ENCODE measurements at regions not wholly inside any gene's neighbourhood (a gene's known extent, or its start where the extent isn't known, plus 50 kb on each side); places are given as distances from the start of the nearest gene placed in this dataset. TPM values are rescaled to one million over a fixed set of nuclear protein-coding genes. Genes with fewer than 3 reads are reported as not detected.

GRCh38 chr13:70189981-70190380, 81.7 kb upstream of the KLHL1 start:
- Histone ChIP-seq H3K9me3 (ENCODE audit: control insufficient read depth, low read length) (peaks cover 6% of the 10 kb centered on the region), H3K79me1 (replicated peaks; ENCODE audit: low read length, poor library complexity, severe bottlenecking) (no peaks in the 10 kb centered on the region), H4K8ac (ENCODE audit: low read length) (no peak overlapping the region), H3K18ac (ENCODE audit: low read depth in 1 of 2, low read length in 2 of 2) (peak overlapping the region in 1 of 2 experiments; percentile 12), H2BK5ac (ENCODE audit: low read depth, low read length, poor library complexity, severe bottlenecking) (peak overlapping the region; percentile 31), H3K27me3 (ENCODE audit: control insufficient read depth in 1 of 2, insufficient read depth in 1 of 2, low read length in 2 of 2) (no peaks in the 10 kb centered on the region), H3K9ac (ENCODE audit: low read length) (no peak overlapping the region), H3K36me3 (ENCODE audit: control insufficient read depth in 1 of 2, insufficient read depth in 2 of 2, low read depth in 1 of 2, low read length in 2 of 2) (no peaks in the 10 kb centered on the region), H3K4me1 (ENCODE audit: control insufficient read depth, insufficient read depth, low read depth, low read length) (no peaks in the 10 kb centered on the region), H3K14ac (ENCODE audit: low read length in 2 of 2) (no peak overlapping the region), H3K27ac (ENCODE audit: low read length, poor library complexity, severe bottlenecking) (no peak overlapping the region), H3K4ac (ENCODE audit: low read depth in 1 of 2, low read length in 2 of 2) (no peak overlapping the region), H3K4me2 (ENCODE audit: low read length, poor library complexity, severe bottlenecking) (no peak overlapping the region), H2AFZ (ENCODE audit: low read depth, low read length) (no peak overlapping the region), H3K23ac (ENCODE audit: low read length in 2 of 2) (no peak overlapping the region), H4K91ac (ENCODE audit: low read length) (no peak overlapping the region), H3K4me3 (ENCODE audit: insufficient read depth in 1 of 2, low read depth in 1 of 2, low read length in 2 of 2) (no peak overlapping the region), H2BK120ac (ENCODE audit: low read depth, low read length) (peak overlapping the region; percentile 34), H2BK12ac (ENCODE audit: low read length in 2 of 2) (no peak overlapping the region), H2BK15ac (ENCODE audit: low read depth, poor library complexity, severe bottlenecking) (no peak overlapping the region), H2AK5ac (ENCODE audit: low read length, severe bottlenecking) (no peak overlapping the region)
- no peak for DNase-seq
- 95% methylated on average over 1 of the region's 2 CpGs for WGBS

- Histone ChIP-seq H3K36me3 (ENCODE audit: control insufficient read depth in 1 of 2, insufficient read depth in 2 of 2, low read depth in 1 of 2, low read length in 2 of 2) (no peaks in the 10 kb centered on the region), H3K4ac (ENCODE audit: low read depth in 1 of 2, low read length in 2 of 2) (no peak overlapping the region), H3K4me2 (ENCODE audit: low read length, poor library complexity, severe bottlenecking) (no peak overlapping the region), H2AFZ (ENCODE audit: low read depth, low read length) (no peak overlapping the region), H2BK5ac (ENCODE audit: low read depth, low read length, poor library complexity, severe bottlenecking) (no peak overlapping the region), H3K9ac (ENCODE audit: low read length) (no peak overlapping the region), H3K27ac (ENCODE audit: low read length, poor library complexity, severe bottlenecking) (no peak overlapping the region), H3K4me3 (ENCODE audit: insufficient read depth in 1 of 2, low read depth in 1 of 2, low read length in 2 of 2) (no peak overlapping the region), H3K27me3 (ENCODE audit: control insufficient read depth in 1 of 2, insufficient read depth in 1 of 2, low read length in 2 of 2) (no peaks in the 10 kb centered on the region), H2BK15ac (ENCODE audit: low read depth, poor library complexity, severe bottlenecking) (no peak overlapping the region), H2BK12ac (ENCODE audit: low read length in 2 of 2) (no peak overlapping the region), H3K9me3 (ENCODE audit: control insufficient read depth, low read length) (peaks cover 6% of the 10 kb centered on the region), H3K79me1 (replicated peaks; ENCODE audit: low read length, poor library complexity, severe bottlenecking) (no peaks in the 10 kb centered on the region), H2BK120ac (ENCODE audit: low read depth, low read length) (no peak overlapping the region), H3K23ac (ENCODE audit: low read length in 2 of 2) (no peak overlapping the region), H4K8ac (ENCODE audit: low read length) (no peak overlapping the region), H4K91ac (ENCODE audit: low read length) (no peak overlapping the region), H3K4me1 (ENCODE audit: control insufficient read depth, insufficient read depth, low read depth, low read length) (no peaks in the 10 kb centered on the region), H2AK5ac (ENCODE audit: low read length, severe bottlenecking) (no peak overlapping the region), H3K18ac (ENCODE audit: low read depth in 1 of 2, low read length in 2 of 2) (no peak overlapping the region), H3K14ac (ENCODE audit: low read length in 2 of 2) (no peak overlapping the region)
- DNase-seq = no peak
- WGBS = 100% methylated on average over 1 of the region's 2 CpGs
These were observed 80.3 kb upstream of the KLHL1 start for GRCh38 chr13:70188567-70188966.

- Histone ChIP-seq H3K9ac (ENCODE audit: low read length) (no peak overlapping the region), H3K79me1 (replicated peaks; ENCODE audit: low read length, poor library complexity, severe bottlenecking) (no peaks in the 10 kb centered on the region), H2AFZ (ENCODE audit: low read depth, low read length) (peak overlapping the region; percentile 63), H3K23ac (ENCODE audit: low read length in 2 of 2) (no peak overlapping the region), H3K4me1 (ENCODE audit: control insufficient read depth, insufficient read depth, low read depth, low read length) (no peaks in the 10 kb centered on the region), H3K36me3 (ENCODE audit: control insufficient read depth in 1 of 2, insufficient read depth in 2 of 2, low read depth in 1 of 2, low read length in 2 of 2) (no peaks in the 10 kb centered on the region), H3K27me3 (ENCODE audit: control insufficient read depth in 1 of 2, insufficient read depth in 1 of 2, low read length in 2 of 2) (no peaks in the 10 kb centered on the region), H3K9me3 (ENCODE audit: control insufficient read depth, low read length) (no peaks in the 10 kb centered on the region), H3K4me2 (ENCODE audit: low read length, poor library complexity, severe bottlenecking) (no peak overlapping the region), H3K18ac (ENCODE audit: low read depth in 1 of 2, low read length in 2 of 2) (no peak overlapping the region), H2AK5ac (ENCODE audit: low read length, severe bottlenecking) (no peak overlapping the region), H4K91ac (ENCODE audit: low read length) (no peak overlapping the region), H3K14ac (ENCODE audit: low read length in 2 of 2) (no peak overlapping the region), H3K4ac (ENCODE audit: low read depth in 1 of 2, low read length in 2 of 2) (no peak overlapping the region), H2BK120ac (ENCODE audit: low read depth, low read length) (peak overlapping the region; percentile 49), H3K27ac (ENCODE audit: low read length, poor library complexity, severe bottlenecking) (peak overlapping the region; percentile 67), H2BK12ac (ENCODE audit: low read length in 2 of 2) (no peak overlapping the region), H3K4me3 (ENCODE audit: insufficient read depth in 1 of 2, low read depth in 1 of 2, low read length in 2 of 2) (no peak overlapping the region), H2BK5ac (ENCODE audit: low read depth, low read length, poor library complexity, severe bottlenecking) (no peak overlapping the region), H4K8ac (ENCODE audit: low read length) (no peak overlapping the region), H2BK15ac (ENCODE audit: low read depth, poor library complexity, severe bottlenecking) (no peak overlapping the region)
- WGBS = 100% methylated on average over 1 of the region's 2 CpGs
- DNase-seq = peak; percentile 70
These were observed 74.8 kb upstream of the KLHL1 start for GRCh38 chr13:70183041-70183440.

Small RNAs in the stretch of these regions (small RNA-seq; reads per million reads assigned to genes)
- gene AL445264.1 (ENCODE audit: low read depth) = not detected
- not detected for gene RNU6-54P (ENCODE audit: low read depth)
